Vagina (tissue), 2 donors: ENCODE measurements at regions not wholly inside any gene's neighbourhood (a gene's known extent, or its start where the extent isn't known, plus 50 kb on each side); places are given as distances from the start of the nearest gene placed in this dataset.

Source experiments
- POLR2AphosphoS5 ChIP-seq, 2 donors: sonication (generic); formaldehyde crosslinking; IDR thresholded peaks; one replicate each; pipeline ENCODE4 v1.9.0; 2017; ENCODE audit warnings: antibody characterized with exemption in 2 of 2, mild to moderate bottlenecking in 2 of 2, low read depth in 1 of 2; ENCODE audit not compliant: insufficient read depth in 1 of 2
- TF ChIP-seq, protein P1 (sequence below), 3 experiments: fragments of 450-650 bp in 2 of 3; fragments of 200-600 bp in 1 of 3; sonication (generic) in 1 of 3; IDR thresholded peaks; one replicate each; pipeline ENCODE4 v1.5.1; 2017 to 2019; ENCODE audit warnings: antibody characterized with exemption in 3 of 3, mild to moderate bottlenecking in 2 of 3, moderate library complexity in 2 of 3

DNA sequence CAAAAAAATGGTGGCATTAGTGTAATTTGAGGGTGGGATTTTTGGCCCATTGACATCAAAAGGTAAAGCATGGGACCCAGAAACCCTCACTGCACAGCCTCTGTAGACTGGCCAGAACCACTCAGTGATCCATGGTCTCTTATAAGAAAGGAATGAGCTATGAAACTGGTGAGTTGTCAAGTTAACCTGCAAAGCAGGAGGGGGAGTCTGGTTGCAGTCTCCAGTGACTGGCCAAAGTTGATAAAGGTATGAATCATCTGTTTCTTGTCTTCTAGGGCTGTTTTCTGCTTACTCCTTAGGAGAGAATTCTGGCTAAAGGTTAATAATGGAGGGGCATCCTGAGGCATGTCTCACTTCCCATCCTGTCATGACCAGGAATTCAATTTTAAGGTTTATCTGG, 325.2 kb downstream of the TLR4 start:
- TF ChIP-seq, protein P1, sequence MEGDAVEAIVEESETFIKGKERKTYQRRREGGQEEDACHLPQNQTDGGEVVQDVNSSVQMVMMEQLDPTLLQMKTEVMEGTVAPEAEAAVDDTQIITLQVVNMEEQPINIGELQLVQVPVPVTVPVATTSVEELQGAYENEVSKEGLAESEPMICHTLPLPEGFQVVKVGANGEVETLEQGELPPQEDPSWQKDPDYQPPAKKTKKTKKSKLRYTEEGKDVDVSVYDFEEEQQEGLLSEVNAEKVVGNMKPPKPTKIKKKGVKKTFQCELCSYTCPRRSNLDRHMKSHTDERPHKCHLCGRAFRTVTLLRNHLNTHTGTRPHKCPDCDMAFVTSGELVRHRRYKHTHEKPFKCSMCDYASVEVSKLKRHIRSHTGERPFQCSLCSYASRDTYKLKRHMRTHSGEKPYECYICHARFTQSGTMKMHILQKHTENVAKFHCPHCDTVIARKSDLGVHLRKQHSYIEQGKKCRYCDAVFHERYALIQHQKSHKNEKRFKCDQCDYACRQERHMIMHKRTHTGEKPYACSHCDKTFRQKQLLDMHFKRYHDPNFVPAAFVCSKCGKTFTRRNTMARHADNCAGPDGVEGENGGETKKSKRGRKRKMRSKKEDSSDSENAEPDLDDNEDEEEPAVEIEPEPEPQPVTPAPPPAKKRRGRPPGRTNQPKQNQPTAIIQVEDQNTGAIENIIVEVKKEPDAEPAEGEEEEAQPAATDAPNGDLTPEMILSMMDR (IDR thresholded peaks at IDR 0.05): no peak
- TF ChIP-seq POLR2AphosphoS5 (IDR thresholded peaks at IDR 0.05; ENCODE audit: insufficient read depth in 1 of 2, low read depth in 1 of 2): no peak
